Loucy (cell line): ENCODE measurements at regions not wholly inside any gene's neighbourhood (a gene's known extent, or its start where the extent isn't known, plus 50 kb on each side); places are given as distances from the start of the nearest gene placed in this dataset.

ENCODE experiments used
- H2AFZ ChIP-seq: fragments of 200-600 bp; sonication (generic); 2 replicates; pipeline ENCODE4 v1.6.0; 2016; ENCODE audit warnings: antibody characterized with exemption, mild to moderate bottlenecking, low read length, moderate library complexity
- H3F3A ChIP-seq: fragments of 200-600 bp; 2 replicates; pipeline ENCODE4 v1.6.0; 2016; ENCODE audit warnings: antibody characterized with exemption, low read depth, mild to moderate bottlenecking
- H3K27me3 ChIP-seq: fragments of 200-600 bp; sonication (generic); 2 replicates; pipeline ENCODE4 v1.6.1; 2014; ENCODE audit warnings: low read length, mild to moderate bottlenecking; ENCODE audit not compliant: insufficient read depth, poor library complexity, severe bottlenecking
- H3K36me3 ChIP-seq: fragments of 200-600 bp; sonication (generic); 2 replicates; pipeline ENCODE4 v1.6.1; 2016; ENCODE audit warnings: low read length; ENCODE audit not compliant: insufficient read depth
- H3K4me1 ChIP-seq: fragments of 200-600 bp; sonication (generic); 2 replicates; pipeline ENCODE4 v1.5.1; 2014; ENCODE audit warnings: low read length, mild to moderate bottlenecking; ENCODE audit not compliant: insufficient read depth, poor library complexity, severe bottlenecking
- H3K4me2 ChIP-seq: fragments of 200-600 bp; sonication (generic); 2 replicates; pipeline ENCODE4 v1.6.0; 2014; ENCODE audit warnings: antibody characterized with exemption, low read length, low read depth, mild to moderate bottlenecking; ENCODE audit not compliant: poor library complexity, severe bottlenecking
- H3K4me3 ChIP-seq: fragments of 200-600 bp; sonication (generic); 2 replicates; pipeline ENCODE4 v1.5.1; 2014; ENCODE audit warnings: low read length, mild to moderate bottlenecking, mixed read lengths; ENCODE audit not compliant: poor library complexity, severe bottlenecking
- H3K79me2 ChIP-seq: fragments of 200-600 bp; sonication (generic); 2 replicates; pipeline ENCODE4 v1.6.1; 2014; ENCODE audit warnings: low read length; ENCODE audit not compliant: insufficient read depth
- H3K9ac ChIP-seq: fragments of 200-600 bp; sonication (generic); 2 replicates; pipeline ENCODE4 v1.6.0; 2014; ENCODE audit warnings: mild to moderate bottlenecking, low read depth, low read length, moderate library complexity; ENCODE audit not compliant: poor library complexity, severe bottlenecking
- H3K9me2 ChIP-seq: fragments of 200-600 bp; sonication (generic); replicated peaks from 2 replicates; pipeline ENCODE4 v1.6.1; 2016; ENCODE audit warnings: low read depth, low read length, mixed read lengths
- H3K9me3 ChIP-seq: fragments of 200-600 bp; sonication (generic); 2 replicates; pipeline ENCODE4 v1.6.1; 2014; ENCODE audit warnings: mild to moderate bottlenecking, antibody characterized with exemption, low read length, low read depth; ENCODE audit not compliant: insufficient read depth
- H4K20me1 ChIP-seq: fragments of 200-600 bp; sonication (generic); 2 replicates; pipeline ENCODE4 v1.6.0; 2014; ENCODE audit warnings: antibody characterized with exemption, low read length, mild to moderate bottlenecking; ENCODE audit not compliant: insufficient read depth, poor library complexity, severe bottlenecking
- CTCF ChIP-seq: fragments of 200-600 bp; sonication (generic); conservative IDR thresholded peaks from 2 replicates; pipeline ENCODE4 v1.5.1; 2014; ENCODE audit warnings: mild to moderate bottlenecking, antibody characterized with exemption, low read length
- EZH2phosphoT487 ChIP-seq: fragments of 200-600 bp; IDR thresholded peaks from 2 replicates; pipeline ENCODE4 v1.6.1; 2018; ENCODE audit warnings: antibody characterized with exemption, mild to moderate bottlenecking, moderate library complexity, borderline replicate concordance

DNA sequence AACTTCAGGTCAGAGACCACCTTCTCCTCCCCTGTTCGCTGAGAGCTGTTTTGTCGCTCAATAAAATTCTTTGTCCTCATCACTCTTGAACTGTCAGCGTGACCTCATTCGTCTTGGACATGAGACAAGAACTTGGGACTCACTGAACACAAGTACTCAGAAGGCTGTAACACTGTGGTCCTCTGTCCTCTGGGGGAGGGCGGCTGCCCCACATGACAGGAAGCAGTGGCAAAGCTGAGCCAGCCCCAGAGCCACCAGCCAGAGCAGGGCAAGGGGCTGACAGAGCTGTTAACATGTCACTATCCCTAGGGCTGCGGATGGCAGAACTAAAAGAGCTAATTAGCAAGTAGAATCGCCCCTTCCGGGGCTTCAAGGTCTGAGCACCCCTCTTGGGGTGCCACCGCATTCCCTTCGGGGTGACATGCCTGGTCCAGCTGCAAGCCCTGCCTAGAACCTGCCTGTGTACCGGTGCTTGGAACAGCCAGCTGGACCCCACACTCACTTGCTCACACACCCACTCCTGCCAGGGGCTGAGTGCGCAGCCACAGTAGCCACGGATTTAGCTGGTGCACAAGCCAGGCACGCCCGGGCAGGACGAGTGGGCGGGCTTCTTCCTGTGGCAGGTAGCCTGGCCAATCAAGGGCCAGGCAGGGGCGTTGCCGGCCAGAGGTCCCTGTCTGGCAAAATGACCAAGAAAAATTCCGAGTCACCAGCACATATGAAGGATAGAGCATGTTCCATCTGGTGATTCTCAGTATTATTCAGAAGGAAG lies 648.6 kb upstream of the AGA start:
- Histone ChIP-seq H3K27me3 (no peaks in the 10 kb centered on the region), H2AFZ (no peak overlapping the region), H3K9ac (no peak overlapping the region), H3K4me1 (no peaks in the 10 kb centered on the region), H4K20me1 (no peaks in the 10 kb centered on the region), H3K36me3 (no peaks in the 10 kb centered on the region), H3K4me2 (no peak overlapping the region), H3F3A (no peaks in the 10 kb centered on the region), H3K79me2 (no peaks in the 10 kb centered on the region), H3K4me3 (no peak overlapping the region), H3K9me2 (no peaks in the 10 kb centered on the region; the same call in 1 of the 2 replicates), H3K9me3 (no peaks in the 10 kb centered on the region)
- TF ChIP-seq CTCF (no peak), EZH2phosphoT487 (no peak)

GRCh38 chr4:178102139-178102538 lies 659.9 kb upstream of the AGA start:
- H3K9ac ChIP-seq = no peak overlapping the region
- no peaks in the 10 kb centered on the region for H3K9me2 ChIP-seq
- no peaks in the 10 kb centered on the region for H4K20me1 ChIP-seq
- no peaks in the 10 kb centered on the region for H3K79me2 ChIP-seq
- no peaks in the 10 kb centered on the region for H3K27me3 ChIP-seq
- no peaks in the 10 kb centered on the region for H3F3A ChIP-seq
- H3K4me3 ChIP-seq = no peak overlapping the region
- H3K4me1 ChIP-seq = no peaks in the 10 kb centered on the region
- H3K4me2 ChIP-seq = no peak overlapping the region
- H2AFZ ChIP-seq = no peak overlapping the region
- no peaks in the 10 kb centered on the region for H3K36me3 ChIP-seq
- TF ChIP-seq CTCF (no peak), EZH2phosphoT487 (no peak)
- H3K9me3 ChIP-seq = no peaks in the 10 kb centered on the region

DNA sequence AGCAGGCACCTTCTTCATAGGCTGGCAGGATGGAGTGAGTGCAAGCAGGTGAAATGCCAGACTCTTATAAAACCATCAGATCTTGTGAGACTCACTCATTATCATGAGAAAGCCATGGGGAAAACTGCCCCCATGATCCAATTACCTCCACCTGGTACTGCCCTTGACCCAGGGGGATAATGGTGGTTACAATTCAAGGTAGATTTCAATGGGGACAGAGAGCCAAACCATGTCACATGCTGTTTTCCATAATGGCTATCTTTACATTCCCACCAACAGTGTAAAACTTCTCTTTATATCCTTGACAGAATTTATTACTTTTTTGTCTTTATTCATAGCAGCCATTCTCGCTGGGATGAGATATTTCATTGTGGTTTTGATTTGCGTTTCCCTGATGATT lies 663.0 kb upstream of the AGA start:
- no peak overlapping the region for H3K4me2 ChIP-seq
- no peaks in the 10 kb centered on the region for H4K20me1 ChIP-seq
- no peak for TF ChIP-seq EZH2phosphoT487
- no peak for TF ChIP-seq CTCF
- H3F3A ChIP-seq = no peaks in the 10 kb centered on the region
- H3K79me2 ChIP-seq = no peaks in the 10 kb centered on the region
- no peaks in the 10 kb centered on the region for H3K9me3 ChIP-seq
- no peaks in the 10 kb centered on the region for H3K27me3 ChIP-seq
- H3K36me3 ChIP-seq = no peaks in the 10 kb centered on the region
- H2AFZ ChIP-seq = no peak overlapping the region
- no peak overlapping the region for H3K4me3 ChIP-seq
- H3K9ac ChIP-seq = no peak overlapping the region
- H3K9me2 ChIP-seq = no peaks in the 10 kb centered on the region
- H3K4me1 ChIP-seq = no peaks in the 10 kb centered on the region
